Neural cell (in vitro differentiated cells): ENCODE measurements at regions not wholly inside any gene's neighbourhood (a gene's known extent, or its start where the extent isn't known, plus 50 kb on each side); places are given as distances from the start of the nearest gene placed in this dataset.

ENCODE experiments used
- EP300 ChIP-seq: fragments of 450-650 bp; conservative IDR thresholded peaks from 2 replicates; pipeline ENCODE4 v1.6.1; 2014; ENCODE audit warnings: antibody characterized with exemption, mild to moderate bottlenecking, moderate library complexity; ENCODE audit not compliant: poor library complexity, severe bottlenecking
- EZH2 ChIP-seq: fragments of 200-600, 300-800 bp; shearing (Covaris generic), sonication (generic); IDR thresholded peaks from 2 replicates; pipeline ENCODE4 v1.6.1; 2014; ENCODE audit warnings: antibody characterized with exemption, low read length, borderline replicate concordance, mild to moderate bottlenecking; ENCODE audit not compliant: insufficient read depth, poor library complexity, severe bottlenecking
- POLR2AphosphoS5 ChIP-seq: IDR thresholded peaks from 2 replicates; pipeline ENCODE4 v1.6.1; 2012
- RAD21 ChIP-seq: fragments of 450-650 bp; conservative IDR thresholded peaks from 2 replicates; pipeline ENCODE4 v1.6.1; 2014; ENCODE audit warnings: antibody characterized with exemption, mild to moderate bottlenecking, moderate library complexity
- TAF1 ChIP-seq: IDR thresholded peaks from 2 replicates; pipeline ENCODE4 v1.6.1; 2012; ENCODE audit warnings: low read depth
- TF ChIP-seq, protein P1 (sequence below): fragments of 450-650 bp; IDR thresholded peaks from 2 replicates; pipeline ENCODE4 v1.5.1; 2014; ENCODE audit warnings: antibody characterized with exemption, mild to moderate bottlenecking, moderate library complexity; ENCODE audit not compliant: poor library complexity, severe bottlenecking

DNA sequence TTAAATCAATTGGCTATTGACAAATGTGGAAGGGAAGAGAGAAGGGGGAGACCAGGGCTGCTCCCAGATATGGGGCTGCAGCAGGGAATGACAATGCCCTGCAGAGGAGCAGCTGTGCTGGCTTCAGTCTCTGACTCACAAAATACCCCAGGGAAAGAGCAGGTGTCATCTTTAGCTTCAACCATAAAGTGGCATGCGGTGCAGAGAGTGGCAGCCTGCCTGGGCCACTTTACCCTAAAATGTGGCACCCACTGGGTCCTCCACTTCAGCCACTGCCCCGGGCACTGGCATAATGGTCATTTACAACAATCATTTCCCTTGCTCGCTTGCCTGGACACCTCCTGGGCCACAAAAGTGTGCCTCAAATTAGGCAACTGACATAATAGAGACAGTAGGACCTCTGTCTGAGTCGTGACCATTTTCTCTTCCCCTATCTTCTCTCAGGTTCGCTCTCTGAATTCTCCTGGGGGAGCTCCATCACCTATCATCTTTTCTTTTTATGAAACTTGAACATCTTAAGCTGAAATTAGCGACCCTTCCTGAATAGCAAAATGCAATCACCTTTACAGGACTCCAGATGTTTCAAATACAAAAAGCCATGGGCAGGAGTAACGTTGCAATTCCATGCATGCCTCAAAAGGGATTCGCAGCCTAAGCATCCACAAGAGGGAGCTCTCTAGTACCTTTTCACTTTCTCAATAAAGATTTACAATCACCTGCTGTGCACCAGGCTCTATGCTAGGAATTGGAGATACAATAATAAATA is 179.9 kb upstream of the ATF7IP start:
- no peak for TF ChIP-seq EP300
- TF ChIP-seq, protein P1, sequence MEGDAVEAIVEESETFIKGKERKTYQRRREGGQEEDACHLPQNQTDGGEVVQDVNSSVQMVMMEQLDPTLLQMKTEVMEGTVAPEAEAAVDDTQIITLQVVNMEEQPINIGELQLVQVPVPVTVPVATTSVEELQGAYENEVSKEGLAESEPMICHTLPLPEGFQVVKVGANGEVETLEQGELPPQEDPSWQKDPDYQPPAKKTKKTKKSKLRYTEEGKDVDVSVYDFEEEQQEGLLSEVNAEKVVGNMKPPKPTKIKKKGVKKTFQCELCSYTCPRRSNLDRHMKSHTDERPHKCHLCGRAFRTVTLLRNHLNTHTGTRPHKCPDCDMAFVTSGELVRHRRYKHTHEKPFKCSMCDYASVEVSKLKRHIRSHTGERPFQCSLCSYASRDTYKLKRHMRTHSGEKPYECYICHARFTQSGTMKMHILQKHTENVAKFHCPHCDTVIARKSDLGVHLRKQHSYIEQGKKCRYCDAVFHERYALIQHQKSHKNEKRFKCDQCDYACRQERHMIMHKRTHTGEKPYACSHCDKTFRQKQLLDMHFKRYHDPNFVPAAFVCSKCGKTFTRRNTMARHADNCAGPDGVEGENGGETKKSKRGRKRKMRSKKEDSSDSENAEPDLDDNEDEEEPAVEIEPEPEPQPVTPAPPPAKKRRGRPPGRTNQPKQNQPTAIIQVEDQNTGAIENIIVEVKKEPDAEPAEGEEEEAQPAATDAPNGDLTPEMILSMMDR, result peak; percentile 84
- no peak for TF ChIP-seq POLR2AphosphoS5
- TF ChIP-seq RAD21, result peak; percentile 78
- TF ChIP-seq TAF1, result no peak
- TF ChIP-seq EZH2, result no peak
